MCF 10A (cell line): ENCODE measurements at regions not wholly inside any gene's neighbourhood (a gene's known extent, or its start where the extent isn't known, plus 50 kb on each side); places are given as distances from the start of the nearest gene placed in this dataset.

Experiments
- BruUV-seq: library from RNA; stranded (reverse); fragments of 400-500 nt; replicated peaks from 2 replicates; lab custom pipeline; 2021; lab: Mats Ljungman, UMichigan
- CTCF ChIA-PET: fragments of 300-600 bp; sonication (Branson Sonifier 250); formaldehyde crosslinking; extraction: SDS; loops from one replicate; lab custom pipeline; 2021; ENCODE audit warnings: antibody characterized with exemption, inconsistent platforms; lab: Yijun Ruan, JAX
- POLR2A ChIA-PET: fragments of 300-600, 350-650 bp; sonication (Branson Sonifier 250); formaldehyde crosslinking; extraction: SDS; loops from one replicate; lab custom pipeline; 2020; ENCODE audit warnings: antibody characterized with exemption, inconsistent platforms; lab: Yijun Ruan, JAX
- DNase-seq: peaks from one replicate; pipeline ENCODE4 v3.0.0-alpha.2; 2018; ENCODE audit not compliant: unreplicated experiment
- H3K27ac Mint-ChIP-seq: one replicate; pipeline ENCODE4 v1.8.0; 2022; ENCODE audit warnings: mild to moderate bottlenecking, low read depth, mixed read lengths; ENCODE audit not compliant: unreplicated experiment
- H3K27me3 Mint-ChIP-seq: one replicate; pipeline ENCODE4 v1.8.0; 2022; ENCODE audit warnings: mixed read lengths; ENCODE audit not compliant: insufficient read depth, unreplicated experiment
- H3K36me3 Mint-ChIP-seq: one replicate; pipeline ENCODE4 v1.8.0; 2022; ENCODE audit warnings: mild to moderate bottlenecking, moderate library complexity, mixed read lengths; ENCODE audit not compliant: insufficient read depth, unreplicated experiment
- H3K4me1 Mint-ChIP-seq: one replicate; pipeline ENCODE4 v1.8.0; 2022; ENCODE audit warnings: mixed read lengths; ENCODE audit not compliant: insufficient read depth, unreplicated experiment
- H3K4me3 Mint-ChIP-seq: one replicate; pipeline ENCODE4 v1.8.0; 2022; ENCODE audit warnings: mild to moderate bottlenecking, moderate library complexity, mixed read lengths; ENCODE audit not compliant: unreplicated experiment
- H3K9me3 Mint-ChIP-seq: one replicate; pipeline ENCODE4 v1.8.0; 2022; ENCODE audit warnings: mixed read lengths; ENCODE audit not compliant: unreplicated experiment
- CTCF ChIP-seq: fragments of 200-600 bp; IDR thresholded peaks from one replicate; pipeline ENCODE4 v1.8.0; 2022; ENCODE audit warnings: antibody characterized with exemption, mild to moderate bottlenecking; ENCODE audit not compliant: unreplicated experiment
- intact Hi-C: fragments of 100-400 bp; cut with micrococcal nuclease; formaldehyde crosslinking; loops from 2 replicates; pipeline ENCODE4 v1.14.1; 2022

DNA sequence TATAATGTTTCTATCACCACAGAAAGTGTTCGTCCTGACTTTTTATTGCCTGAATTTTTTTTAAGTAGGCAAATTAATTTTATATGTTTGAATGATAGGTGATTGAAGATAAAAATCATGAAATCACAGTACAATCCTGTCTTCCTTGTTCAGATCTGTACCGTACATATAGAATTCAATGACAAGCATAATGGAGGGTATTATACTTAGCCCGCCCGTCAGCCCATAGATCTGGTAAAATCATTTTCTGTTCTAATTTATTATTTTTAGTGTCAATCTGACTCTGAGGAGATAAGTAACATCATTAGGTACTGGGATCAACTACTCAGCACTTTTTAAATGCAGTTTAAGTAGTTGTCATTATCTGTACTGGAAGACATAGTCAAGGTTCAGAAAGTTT lies 269.9 kb downstream of the NR2F2 start:
- CTCF ChIA-PET = no interaction called here
- Mint-ChIP-seq H3K27me3 (peaks cover 34% of the 10 kb centered on the region), H3K4me1 (no peaks in the 10 kb centered on the region), H3K27ac (no peak overlapping the region), H3K4me3 (no peak overlapping the region), H3K36me3 (no peaks in the 10 kb centered on the region), H3K9me3 (no peaks in the 10 kb centered on the region)
- TF ChIP-seq CTCF = no peak
- BruUV-seq = no TSS peak
- no peak for DNase-seq
- intact Hi-C loops = no loop called here
- POLR2A ChIA-PET = no interaction called here

GRCh38 chr15:96606617-96607016 lies 276.1 kb downstream of the NR2F2 start:
- Mint-ChIP-seq H3K36me3 (no peaks in the 10 kb centered on the region), H3K27me3 (peaks cover 21% of the 10 kb centered on the region), H3K27ac (no peak overlapping the region), H3K4me1 (no peaks in the 10 kb centered on the region), H3K4me3 (no peak overlapping the region), H3K9me3 (no peaks in the 10 kb centered on the region)
- intact Hi-C loops = no loop called here
- CTCF ChIA-PET = interaction anchor here (0.7 kb wide), 1 partner anchor 125 kb away, joined by 3 read pairs; no protein-coding TSS in a partner anchor
- no peak for DNase-seq
- TF ChIP-seq CTCF = no peak
- no TSS peak for BruUV-seq
- POLR2A ChIA-PET = interaction anchor here (0.5 kb wide), 1 partner anchor 177 kb away, joined by 3 read pairs; no protein-coding TSS in a partner anchor

GRCh38 chr15:96610757-96611156 lies 280.3 kb downstream of the NR2F2 start:
- CTCF ChIA-PET = interaction anchor here (0.7 kb wide), 1 partner anchor 59 kb away, joined by 5 read pairs; no protein-coding TSS in a partner anchor
- no peak overlapping the region for H3K4me3 Mint-ChIP-seq
- H3K4me1 Mint-ChIP-seq = no peaks in the 10 kb centered on the region
- no TSS peak for BruUV-seq
- no peak for DNase-seq
- TF ChIP-seq CTCF = no peak
- POLR2A ChIA-PET = interaction anchor here (0.6 to 0.7 kb wide), 2 partner anchors 138 to 223 kb away, joined by 3 read pairs; no protein-coding TSS in a partner anchor
- H3K36me3 Mint-ChIP-seq = no peaks in the 10 kb centered on the region
- no peak overlapping the region for H3K27ac Mint-ChIP-seq
- peaks cover 50% of the 10 kb centered on the region for H3K27me3 Mint-ChIP-seq
- intact Hi-C loops = no loop called here
- H3K9me3 Mint-ChIP-seq = peaks cover 8% of the 10 kb centered on the region

DNA sequence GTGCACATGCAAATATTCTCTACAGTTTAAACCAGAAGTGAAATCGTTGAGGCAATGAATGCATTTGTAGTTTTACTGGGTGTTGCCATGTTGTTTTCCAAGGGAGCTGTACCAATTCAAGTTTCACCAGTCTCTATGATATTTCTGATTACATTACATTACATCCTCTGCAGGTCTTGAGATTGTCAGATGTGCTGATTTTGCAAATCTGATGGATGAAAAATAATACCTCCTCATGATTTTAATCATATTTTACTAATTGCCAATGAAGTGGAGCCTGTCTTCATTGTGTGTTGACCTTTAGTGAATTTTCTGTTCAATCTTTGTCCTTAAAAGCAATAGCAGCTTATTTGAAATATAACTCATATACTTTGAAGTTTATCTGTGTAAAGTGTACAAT lies 282.4 kb downstream of the NR2F2 start:
- CTCF ChIA-PET = interaction anchor here (0.6 kb wide), 1 partner anchor 11 kb away, joined by 3 read pairs; no protein-coding TSS in a partner anchor

More for the DNA sequence above, 282.4 kb downstream of the NR2F2 start:
- no TSS peak for BruUV-seq
- intact Hi-C loops = no loop called here
- Mint-ChIP-seq H3K9me3 (peaks cover 8% of the 10 kb centered on the region), H3K4me1 (no peaks in the 10 kb centered on the region), H3K27me3 (peaks cover 71% of the 10 kb centered on the region), H3K27ac (no peak overlapping the region), H3K36me3 (no peaks in the 10 kb centered on the region), H3K4me3 (no peak overlapping the region)
- POLR2A ChIA-PET = no interaction called here
- DNase-seq = no peak
- no peak for TF ChIP-seq CTCF
